ENCODE measurements at regions not wholly inside any gene's neighbourhood (a gene's known extent, or its start where the extent isn't known, plus 50 kb on each side); places are given as distances from the start of the nearest gene placed in this dataset.

GRCh38 chr10:78774999-78775711 is 293.6 kb upstream of the ZMIZ1 start:
- no peaks in the 10 kb centered on the region for H3K9me3 Mint-ChIP-seq (ENCODE audit: low read depth, unreplicated experiment)
- no peak overlapping the region for H3K4me3 Mint-ChIP-seq (ENCODE audit: low read depth, unreplicated experiment)
- no peak overlapping the region for H3K27ac Mint-ChIP-seq (ENCODE audit: unreplicated experiment)
- TF ChIP-seq CTCF (IDR thresholded peaks at IDR 0.05; ENCODE audit: unreplicated experiment): no peak
- no TSS peak for BruUV-seq (replicated peaks)
- intact Hi-C loops (cut with micrococcal nuclease; ENCODE audit: unreplicated experiment): no loop called here
- peaks cover 16% of the 10 kb centered on the region for H3K4me1 Mint-ChIP-seq (ENCODE audit: low read depth, unreplicated experiment)
- CTCF ChIA-PET: interaction anchor here (0.6 kb wide), 1 partner anchor 292 kb away, joined by 6 read pairs; no protein-coding TSS in a partner anchor
- no peak for DNase-seq
- no peaks in the 10 kb centered on the region for H3K36me3 Mint-ChIP-seq (ENCODE audit: insufficient read depth, unreplicated experiment)
- no peaks in the 10 kb centered on the region for H3K27me3 Mint-ChIP-seq (ENCODE audit: unreplicated experiment)

GRCh38 chr10:78775891-78776290 is 292.9 kb upstream of the ZMIZ1 start:
- intact Hi-C loops (cut with micrococcal nuclease; ENCODE audit: unreplicated experiment): no loop called here
- CTCF ChIA-PET: no interaction called here
- H3K4me1 Mint-ChIP-seq (ENCODE audit: low read depth, unreplicated experiment): peaks cover 16% of the 10 kb centered on the region
- no peak overlapping the region for H3K4me3 Mint-ChIP-seq (ENCODE audit: low read depth, unreplicated experiment)
- TF ChIP-seq CTCF (IDR thresholded peaks at IDR 0.05; ENCODE audit: unreplicated experiment): no peak
- no peaks in the 10 kb centered on the region for H3K27me3 Mint-ChIP-seq (ENCODE audit: unreplicated experiment)
- no TSS peak for BruUV-seq (replicated peaks)
- no peak for DNase-seq
- H3K9me3 Mint-ChIP-seq (ENCODE audit: low read depth, unreplicated experiment): no peaks in the 10 kb centered on the region
- no peak overlapping the region for H3K27ac Mint-ChIP-seq (ENCODE audit: unreplicated experiment)
- H3K36me3 Mint-ChIP-seq (ENCODE audit: insufficient read depth, unreplicated experiment): no peaks in the 10 kb centered on the region

- CTCF ChIA-PET: no interaction called here
- Mint-ChIP-seq H3K27ac (ENCODE audit: unreplicated experiment) (no peak overlapping the region), H3K4me3 (ENCODE audit: low read depth, unreplicated experiment) (no peak overlapping the region), H3K36me3 (ENCODE audit: insufficient read depth, unreplicated experiment) (no peaks in the 10 kb centered on the region), H3K4me1 (ENCODE audit: low read depth, unreplicated experiment) (peaks cover 16% of the 10 kb centered on the region), H3K27me3 (ENCODE audit: unreplicated experiment) (no peaks in the 10 kb centered on the region), H3K9me3 (ENCODE audit: low read depth, unreplicated experiment) (no peaks in the 10 kb centered on the region)
- no TSS peak for BruUV-seq (replicated peaks)
- no peak for DNase-seq
- intact Hi-C loops (cut with micrococcal nuclease; ENCODE audit: unreplicated experiment): no loop called here
- TF ChIP-seq CTCF (IDR thresholded peaks at IDR 0.05; ENCODE audit: unreplicated experiment): no peak
Observed at GRCh38 chr10:78776756-78777155, 292.0 kb upstream of the ZMIZ1 start.

GRCh38 chr10:78777466-78777865 is 291.3 kb upstream of the ZMIZ1 start:
- Mint-ChIP-seq H3K27me3 (ENCODE audit: unreplicated experiment) (peaks cover 2% of the 10 kb centered on the region), H3K4me3 (ENCODE audit: low read depth, unreplicated experiment) (no peak overlapping the region), H3K36me3 (ENCODE audit: insufficient read depth, unreplicated experiment) (no peaks in the 10 kb centered on the region), H3K9me3 (ENCODE audit: low read depth, unreplicated experiment) (no peaks in the 10 kb centered on the region), H3K27ac (ENCODE audit: unreplicated experiment) (no peak overlapping the region), H3K4me1 (ENCODE audit: low read depth, unreplicated experiment) (peaks cover 16% of the 10 kb centered on the region)
- no TSS peak for BruUV-seq (replicated peaks)
- TF ChIP-seq CTCF (IDR thresholded peaks at IDR 0.05; ENCODE audit: unreplicated experiment): no peak
- DNase-seq: no peak
- intact Hi-C loops (cut with micrococcal nuclease; ENCODE audit: unreplicated experiment): no loop called here
- CTCF ChIA-PET: no interaction called here
